ENCODE measurements at regions not wholly inside any gene's neighbourhood (a gene's known extent, or its start where the extent isn't known, plus 50 kb on each side); places are given as distances from the start of the nearest gene placed in this dataset.

DNA sequence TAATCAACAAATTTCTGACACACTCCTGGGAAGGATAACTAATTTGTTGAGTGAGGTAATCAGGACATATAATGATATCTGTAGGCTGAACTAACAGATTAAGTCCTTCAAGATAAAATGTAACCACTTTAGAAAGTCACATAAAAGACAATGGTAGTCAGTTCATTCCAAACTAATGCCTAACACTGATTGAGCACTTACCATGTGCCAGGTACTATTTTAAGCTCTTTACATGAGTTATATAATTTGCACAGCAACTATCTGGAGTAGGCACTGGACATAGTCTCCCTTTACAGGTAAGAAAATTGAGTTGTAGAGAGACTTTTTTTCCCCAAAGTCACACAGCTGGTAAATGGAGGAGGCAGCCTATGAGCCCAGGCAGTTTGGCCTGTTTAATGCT lies 211.2 kb upstream of the CFAP20DC start:
- TF ChIP-seq, protein P1, sequence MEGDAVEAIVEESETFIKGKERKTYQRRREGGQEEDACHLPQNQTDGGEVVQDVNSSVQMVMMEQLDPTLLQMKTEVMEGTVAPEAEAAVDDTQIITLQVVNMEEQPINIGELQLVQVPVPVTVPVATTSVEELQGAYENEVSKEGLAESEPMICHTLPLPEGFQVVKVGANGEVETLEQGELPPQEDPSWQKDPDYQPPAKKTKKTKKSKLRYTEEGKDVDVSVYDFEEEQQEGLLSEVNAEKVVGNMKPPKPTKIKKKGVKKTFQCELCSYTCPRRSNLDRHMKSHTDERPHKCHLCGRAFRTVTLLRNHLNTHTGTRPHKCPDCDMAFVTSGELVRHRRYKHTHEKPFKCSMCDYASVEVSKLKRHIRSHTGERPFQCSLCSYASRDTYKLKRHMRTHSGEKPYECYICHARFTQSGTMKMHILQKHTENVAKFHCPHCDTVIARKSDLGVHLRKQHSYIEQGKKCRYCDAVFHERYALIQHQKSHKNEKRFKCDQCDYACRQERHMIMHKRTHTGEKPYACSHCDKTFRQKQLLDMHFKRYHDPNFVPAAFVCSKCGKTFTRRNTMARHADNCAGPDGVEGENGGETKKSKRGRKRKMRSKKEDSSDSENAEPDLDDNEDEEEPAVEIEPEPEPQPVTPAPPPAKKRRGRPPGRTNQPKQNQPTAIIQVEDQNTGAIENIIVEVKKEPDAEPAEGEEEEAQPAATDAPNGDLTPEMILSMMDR (conservative IDR thresholded peaks at IDR 0.05; ENCODE audit: low read depth, low read length), result no peak
- TF ChIP-seq EZH2 (IDR thresholded peaks at IDR 0.05; ENCODE audit: borderline replicate concordance, low read depth, low read length, poor library complexity, severe bottlenecking), result no peak
